ENCODE measurements at regions not wholly inside any gene's neighbourhood (a gene's known extent, or its start where the extent isn't known, plus 50 kb on each side); places are given as distances from the start of the nearest gene placed in this dataset.

GRCh38 chr22:48976556-48977535 lies 850.8 kb downstream of the BRD1 start:
- DNase-seq, result no peak

DNA sequence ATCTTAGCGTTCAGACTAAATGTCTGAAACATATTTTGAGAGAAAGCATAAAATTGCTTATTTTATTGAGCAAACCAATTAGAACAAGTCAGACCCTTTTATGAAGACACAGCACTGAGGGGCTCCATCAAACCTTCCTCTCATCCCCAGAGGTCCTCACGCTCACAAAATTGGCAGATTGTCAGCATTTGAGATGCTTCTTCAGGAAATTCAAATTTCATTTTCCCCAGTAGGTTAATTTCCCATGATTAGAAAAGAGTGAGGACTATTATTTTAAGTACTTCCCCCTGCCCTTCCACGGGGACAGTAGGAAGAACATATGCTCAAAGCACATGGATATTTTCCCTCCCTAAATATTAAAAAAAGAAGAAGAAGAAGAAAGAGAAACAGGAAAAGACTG lies 851.8 kb downstream of the BRD1 start:
- DNase-seq, result no peak

DNA sequence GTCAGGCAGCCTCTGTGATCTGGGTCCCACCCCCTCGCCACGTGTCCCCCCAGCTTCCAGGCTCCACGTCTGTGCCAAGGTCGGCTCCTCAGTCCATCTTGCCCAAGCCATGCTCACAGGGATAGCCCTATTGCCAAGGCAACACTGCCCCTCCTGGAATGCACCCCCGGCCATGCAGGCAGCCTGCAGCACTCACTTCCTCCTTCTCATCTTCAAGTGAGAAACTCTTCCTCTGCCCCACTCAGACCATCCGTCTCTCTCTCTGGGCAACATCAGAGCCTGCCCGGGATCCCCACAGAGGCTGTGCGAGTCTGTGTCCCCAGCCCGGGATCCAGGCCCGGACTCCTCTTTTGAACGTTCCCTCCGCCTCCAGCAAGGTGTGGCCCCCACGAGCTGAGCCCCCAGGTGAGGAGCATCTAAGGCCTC lies 852.3 kb downstream of the BRD1 start:
- no peak for DNase-seq

DNA sequence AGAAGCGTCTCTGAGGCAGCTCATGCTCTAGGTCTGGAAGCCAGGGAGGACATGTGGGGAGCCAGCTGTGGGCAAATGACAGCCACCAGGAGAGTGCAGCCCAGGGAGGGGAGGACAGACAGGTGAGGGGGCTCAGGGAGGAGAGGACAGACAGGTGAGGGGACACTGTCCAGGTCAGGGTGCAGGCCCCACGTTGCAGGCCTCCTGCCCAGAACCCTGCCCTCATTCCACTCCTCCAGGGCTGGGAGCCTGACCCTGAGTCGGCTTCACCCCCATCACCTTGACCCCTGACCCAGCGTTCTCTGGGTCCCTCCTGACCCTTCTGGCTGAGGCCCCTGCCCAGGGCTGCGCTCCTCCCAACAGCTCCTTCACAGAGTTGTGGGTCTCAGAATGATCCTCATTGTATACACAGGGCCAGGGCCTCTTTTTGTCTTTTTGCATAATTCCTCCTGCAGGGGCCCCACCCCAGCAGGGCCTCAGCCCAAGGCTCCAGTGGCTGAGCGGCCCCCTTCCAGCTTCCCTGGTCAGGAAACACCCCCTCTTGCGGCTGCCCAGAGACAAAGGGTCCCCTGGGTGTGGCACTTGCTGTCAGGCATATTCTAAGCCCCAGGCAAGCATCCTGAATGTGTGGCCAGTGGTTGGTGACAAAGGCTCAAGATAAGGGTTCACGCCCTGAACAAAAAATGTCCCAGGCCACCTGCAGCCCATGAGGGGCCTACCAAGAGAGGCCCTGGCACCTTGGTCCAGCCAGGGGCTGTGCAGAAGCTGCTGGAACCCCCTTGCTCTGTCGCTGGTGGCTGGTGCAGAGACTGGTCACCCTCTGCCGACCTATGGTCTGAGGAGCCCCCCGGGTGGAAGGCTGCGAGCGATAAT lies 853.0 kb downstream of the BRD1 start:
- no peak for DNase-seq

- DNase-seq, result no peak
These were observed 854.0 kb downstream of the BRD1 start for GRCh38 chr22:48973694-48974041.

- DNase-seq, result no peak
These were observed 854.5 kb downstream of the BRD1 start for GRCh38 chr22:48972979-48973693.

- DNase-seq, result peak; percentile 10
These were observed 859.3 kb downstream of the BRD1 start for GRCh38 chr22:48968201-48968959.

DNA sequence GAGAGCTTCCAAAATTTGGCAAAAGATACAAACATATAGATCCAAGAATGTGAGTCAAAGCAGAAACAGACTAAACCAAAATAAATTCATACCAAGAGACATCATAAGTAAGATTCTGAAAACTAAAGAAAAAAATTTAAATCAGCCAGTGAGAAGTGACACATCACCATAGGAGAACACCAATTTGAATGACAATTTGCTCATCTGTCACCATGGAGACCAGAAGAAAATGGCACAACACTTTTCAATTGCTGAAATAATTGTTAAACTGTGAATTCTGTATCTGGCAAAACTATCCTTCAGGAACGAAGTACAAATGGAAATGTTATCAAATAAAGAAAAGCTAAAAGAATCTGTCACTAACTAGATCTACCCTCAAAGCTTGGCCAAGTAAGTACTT lies 864.3 kb downstream of the BRD1 start:
- no peak for DNase-seq

DNA sequence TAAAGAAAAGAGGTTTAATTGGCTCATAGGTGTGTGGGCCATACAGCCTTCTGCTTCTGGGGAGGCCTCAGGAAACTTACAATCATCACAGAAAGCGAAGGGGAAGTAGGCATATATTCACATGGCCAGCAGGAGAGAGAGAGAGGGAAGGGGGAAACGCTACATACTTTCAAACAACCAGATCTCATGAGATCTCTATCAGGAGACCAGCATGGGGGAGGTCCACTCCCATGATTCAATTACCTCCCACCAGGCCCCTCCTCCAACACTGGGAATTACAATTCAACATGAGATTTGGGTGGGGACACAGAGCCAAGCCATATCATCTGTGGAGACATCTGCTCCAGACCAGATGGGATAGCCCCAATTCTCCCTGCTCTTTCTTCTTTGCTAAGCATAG lies 866.0 kb downstream of the BRD1 start:
- no peak for DNase-seq

DNA sequence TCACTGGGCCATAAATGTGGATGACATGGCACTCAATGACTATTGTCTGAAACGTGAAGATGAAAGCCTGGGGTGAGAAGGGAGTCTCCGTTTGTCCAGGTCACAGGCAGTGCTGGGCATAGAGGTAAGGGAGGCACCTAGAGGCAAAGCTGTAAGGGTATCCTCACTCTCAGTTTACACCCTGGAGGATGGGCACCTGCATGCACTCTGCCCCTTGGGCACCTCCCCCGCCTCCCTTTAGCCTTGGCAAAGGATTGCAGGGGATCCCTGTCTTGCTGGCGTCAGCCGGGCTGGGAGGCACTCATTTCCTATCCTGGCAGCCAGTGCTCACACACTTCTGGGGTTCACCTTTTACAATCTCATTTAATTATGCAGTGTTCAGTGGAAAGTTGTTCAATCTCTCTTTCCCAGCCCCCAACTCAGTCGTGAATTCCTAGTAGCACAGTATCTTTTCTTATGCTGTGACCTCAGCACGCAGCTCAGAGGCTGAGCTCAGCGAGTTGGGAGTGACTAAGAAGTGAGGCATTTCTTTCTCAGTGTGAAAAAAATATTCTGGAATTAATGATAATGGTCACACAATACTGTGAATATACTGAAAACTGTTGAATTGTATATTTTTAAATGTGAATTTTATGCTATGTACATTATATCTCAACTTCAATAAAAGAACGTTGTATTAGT lies 866.6 kb downstream of the BRD1 start:
- no peak for DNase-seq

DNA sequence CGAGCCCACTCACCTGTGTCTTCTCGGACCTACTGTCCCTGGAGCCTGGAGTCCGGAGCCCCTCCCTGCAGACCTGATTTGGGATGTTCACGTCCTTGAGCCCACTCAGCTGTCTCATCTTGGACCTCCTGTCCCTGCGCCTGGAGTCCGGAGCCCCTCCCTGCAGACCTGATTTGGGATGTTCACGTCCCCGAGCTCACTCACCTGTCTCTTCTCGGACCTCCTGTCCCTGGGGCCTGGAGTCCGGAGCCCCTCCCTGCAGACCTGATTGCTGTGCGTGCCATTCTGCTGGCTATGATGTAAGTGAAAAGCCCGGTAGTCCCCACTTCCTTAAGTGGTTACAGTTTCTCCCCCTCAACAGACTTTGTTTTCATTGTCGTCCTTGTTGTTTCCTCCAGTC lies 867.1 kb downstream of the BRD1 start:
- no peak for DNase-seq

GRCh38 chr22:48959496-48959895 lies 868.2 kb downstream of the BRD1 start:
- no peak for DNase-seq

GRCh38 chr22:48957987-48958321 lies 869.7 kb downstream of the BRD1 start:
- no peak for DNase-seq

DNA sequence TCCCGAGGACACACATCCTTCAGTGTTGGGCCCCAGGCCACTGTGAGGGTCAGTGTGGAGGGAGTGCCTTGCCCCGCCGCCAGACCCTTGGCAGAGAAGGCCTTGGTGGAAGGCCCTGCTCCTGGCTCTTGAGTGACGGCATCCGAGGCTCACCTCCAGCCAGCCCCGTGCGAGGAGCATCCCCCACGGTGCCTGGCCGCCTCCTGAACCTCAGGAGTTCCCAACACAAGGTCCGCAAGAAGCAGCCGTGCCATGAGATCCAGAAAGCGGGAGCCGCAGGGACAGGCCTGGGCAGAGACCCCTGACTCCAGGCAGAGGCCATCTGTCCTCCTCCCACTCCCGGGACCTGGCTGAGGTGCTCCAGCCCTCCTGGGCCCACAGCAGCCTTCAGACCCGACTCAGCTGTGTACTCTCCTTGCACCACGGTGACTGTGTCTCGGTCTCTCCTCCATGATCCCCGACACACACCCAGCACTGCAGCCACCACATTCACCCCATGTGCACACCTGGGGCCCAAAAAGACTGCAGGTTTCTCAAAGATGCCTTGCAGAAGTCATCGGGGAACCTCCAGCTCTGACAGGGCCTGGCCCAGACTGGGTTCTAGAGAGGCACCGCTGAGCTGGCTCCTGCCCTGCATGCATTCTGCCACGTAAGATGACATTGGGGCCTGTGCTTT lies 870.2 kb downstream of the BRD1 start:
- no peak for DNase-seq

DNA sequence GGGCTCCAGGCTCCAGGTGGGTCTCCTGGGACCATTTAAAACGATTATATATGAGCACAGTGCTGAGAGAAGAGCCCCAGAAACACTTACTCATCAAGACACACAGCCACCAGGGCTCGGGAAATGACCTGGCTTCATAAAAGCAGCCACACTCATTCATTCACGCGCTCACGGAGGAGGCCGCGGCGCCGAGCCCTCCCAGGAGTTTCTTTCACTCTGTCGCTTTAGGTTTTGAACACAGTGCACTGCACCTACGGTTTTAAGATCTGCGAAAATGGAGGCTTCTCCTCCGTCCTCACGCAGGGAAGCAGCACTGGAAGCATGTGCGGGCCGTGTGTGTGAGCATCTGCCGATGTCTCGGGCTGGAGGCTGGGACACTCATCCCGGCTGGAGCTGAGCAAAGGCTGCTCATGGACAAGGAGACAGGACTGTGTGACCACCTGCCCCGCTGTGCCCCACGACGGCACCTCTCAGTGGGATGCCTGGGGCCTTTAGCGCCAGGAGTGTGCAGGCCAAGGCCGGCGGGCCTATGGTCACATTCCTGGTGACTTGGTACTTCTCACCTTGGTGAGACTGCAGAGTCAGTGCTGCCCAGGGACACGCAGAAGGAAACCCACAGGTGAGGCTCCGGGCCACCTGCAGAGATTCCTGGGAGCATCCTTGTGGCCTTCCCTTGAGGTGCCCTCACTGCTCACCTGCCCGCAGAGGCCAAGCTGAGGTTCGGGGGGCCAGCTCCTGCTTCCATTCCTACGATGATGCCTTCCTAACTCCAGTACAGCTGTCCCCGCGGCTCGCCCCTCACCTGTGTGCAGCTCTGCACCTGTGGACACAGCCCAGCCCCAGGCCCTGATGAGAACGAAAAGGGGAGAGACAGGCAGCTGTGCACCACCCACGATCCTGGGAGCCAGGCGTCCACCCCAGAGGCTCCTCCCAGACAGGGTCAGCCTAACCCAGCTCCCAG lies 872.0 kb downstream of the BRD1 start:
- no peak for DNase-seq

DNA sequence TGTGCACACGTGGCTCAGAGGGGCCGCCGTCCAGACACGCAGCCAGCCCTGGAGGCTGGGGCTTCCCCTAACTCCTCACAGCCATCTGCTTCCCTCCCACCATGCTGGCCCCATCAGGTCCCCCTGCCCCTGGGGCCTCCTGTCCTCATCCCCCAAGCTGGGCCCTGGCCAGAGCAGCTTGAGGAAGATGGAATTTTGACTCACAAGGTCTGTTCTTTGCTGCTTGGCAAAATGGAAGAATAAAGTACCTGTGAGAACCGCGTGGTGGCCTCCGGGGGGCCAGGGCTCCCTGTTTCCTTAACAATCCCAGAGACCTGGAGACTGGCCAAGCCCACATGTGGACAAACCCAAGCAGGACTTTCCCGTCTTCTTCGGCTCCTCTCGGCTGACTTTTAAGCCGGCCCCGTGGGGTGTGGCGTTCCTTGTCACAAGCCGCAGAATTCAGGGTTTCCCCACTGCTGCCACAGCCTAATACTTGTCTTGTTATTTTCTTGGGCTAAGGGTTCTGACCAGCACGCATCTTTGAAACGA lies 872.8 kb downstream of the BRD1 start:
- DNase-seq, result no peak

- no peak for DNase-seq
These were observed 873.8 kb downstream of the BRD1 start for GRCh38 chr22:48953830-48954229.

DNA sequence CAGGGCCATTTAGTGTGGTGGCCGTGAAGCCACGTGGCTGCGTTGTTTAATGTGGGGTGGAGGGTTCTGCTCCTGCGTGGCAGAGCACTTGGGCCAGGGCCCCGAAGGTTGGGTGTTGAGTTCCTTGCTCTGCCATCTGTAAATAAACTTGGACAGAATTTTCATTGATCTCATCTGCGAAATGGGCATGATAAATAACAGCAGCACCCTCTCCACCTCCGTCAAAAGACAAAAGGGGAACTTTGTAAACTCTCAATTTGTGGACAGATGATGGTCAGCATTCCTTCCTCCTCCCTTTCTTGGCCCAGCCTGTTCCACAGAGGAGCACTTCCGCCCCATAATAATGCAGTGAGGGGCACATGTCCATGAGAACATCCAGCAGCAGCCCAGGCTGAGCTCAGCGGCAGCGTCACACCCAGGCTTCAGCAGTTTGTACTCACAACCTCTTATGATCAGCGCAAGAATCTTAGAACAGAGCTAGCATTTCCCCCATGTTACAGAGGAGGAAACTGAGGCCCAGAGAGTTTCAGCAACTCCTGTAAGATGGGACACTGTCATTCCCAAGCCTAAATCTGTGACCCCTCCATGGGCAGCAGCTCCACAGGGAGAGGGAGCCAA lies 874.5 kb downstream of the BRD1 start:
- DNase-seq, result no peak

All from CD4-positive, alpha-beta T cell treated with Interleukin-17A for 4 hours (primary cell).